ENCODE measurements at regions not wholly inside any gene's neighbourhood (a gene's known extent, or its start where the extent isn't known, plus 50 kb on each side); places are given as distances from the start of the nearest gene placed in this dataset.
A peak's percentile ranks its signal among the peaks of the same experiment; 100 is the strongest.

DNA sequence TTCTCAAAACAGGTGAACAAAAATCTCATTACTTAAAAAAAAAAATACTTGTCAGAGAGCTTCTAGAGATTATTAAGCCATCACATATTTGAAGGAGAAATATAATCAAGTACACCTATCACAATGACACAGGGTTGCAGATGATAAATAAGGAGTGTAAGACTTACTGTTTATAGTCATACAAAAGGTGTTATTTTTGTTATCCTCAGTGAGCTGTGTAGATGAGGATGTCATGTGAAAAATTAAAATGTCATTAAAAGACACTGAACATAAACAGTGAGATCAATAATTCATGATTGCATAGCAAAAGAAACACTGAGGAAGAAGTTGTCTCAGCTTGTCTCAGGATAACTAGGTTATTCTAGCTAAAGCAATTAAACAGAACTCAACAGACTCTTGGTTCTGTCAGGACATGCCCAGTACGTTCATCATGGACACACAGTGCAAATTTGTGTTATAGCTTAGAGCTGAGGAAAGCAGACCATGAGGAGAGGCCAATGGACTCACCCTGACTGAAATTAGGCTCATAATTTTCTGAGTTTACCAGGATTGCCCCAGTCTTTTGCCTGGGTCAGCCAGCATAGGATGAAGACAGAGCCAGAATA, 1162.6 kb upstream of the C9orf72 start:
- no peak for DNase-seq

DNA sequence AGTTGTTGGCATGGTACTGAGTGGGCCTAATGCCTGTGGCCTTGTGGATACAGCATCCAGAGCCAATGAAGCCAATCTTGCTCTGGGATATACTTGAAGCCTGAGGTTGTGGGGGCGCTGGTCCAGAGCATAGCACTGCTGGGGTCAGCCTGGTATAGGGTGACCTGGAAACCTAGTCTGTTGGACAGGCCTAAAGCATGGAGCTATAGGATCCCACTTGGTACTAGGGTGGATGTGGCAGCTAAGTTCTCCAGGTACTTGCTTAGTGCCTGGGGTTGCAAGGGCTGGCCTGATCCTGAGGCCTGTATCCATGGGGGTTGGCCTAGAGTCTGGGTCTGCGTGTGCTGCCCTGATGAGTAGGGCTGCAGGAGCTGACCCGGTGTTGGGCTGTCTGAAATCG, 1168.2 kb upstream of the C9orf72 start:
- DNase-seq, result no peak

DNA sequence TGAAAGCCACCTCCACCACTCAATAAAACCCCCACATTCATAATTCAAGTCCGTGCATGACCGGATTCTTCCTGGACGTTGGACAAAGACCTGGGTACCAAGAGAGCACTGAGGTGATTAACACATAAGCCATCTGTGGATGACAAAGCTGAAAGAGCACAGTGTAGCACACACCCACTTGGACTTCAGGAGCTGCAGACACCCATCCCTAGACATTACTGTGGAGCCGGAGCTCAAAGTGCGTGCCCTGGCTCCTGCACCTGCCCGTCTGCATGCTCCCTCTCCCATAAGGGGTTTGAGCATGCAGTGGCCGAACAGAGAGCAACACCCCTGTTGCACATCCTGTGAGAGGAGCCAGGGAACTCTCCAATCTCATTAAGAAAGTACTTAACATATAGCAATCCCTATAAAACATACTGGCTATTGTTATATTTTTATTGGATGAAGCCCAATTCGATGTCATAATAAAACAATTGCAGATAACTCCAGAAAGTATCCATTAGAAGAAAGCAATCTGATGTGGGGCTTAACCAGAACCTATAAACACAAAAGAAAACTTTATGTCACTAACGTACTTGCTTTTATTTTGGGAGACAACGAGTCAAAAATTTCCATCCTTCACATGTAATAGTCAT, 1174.2 kb upstream of the C9orf72 start:
- peak; percentile 18 for DNase-seq

DNA sequence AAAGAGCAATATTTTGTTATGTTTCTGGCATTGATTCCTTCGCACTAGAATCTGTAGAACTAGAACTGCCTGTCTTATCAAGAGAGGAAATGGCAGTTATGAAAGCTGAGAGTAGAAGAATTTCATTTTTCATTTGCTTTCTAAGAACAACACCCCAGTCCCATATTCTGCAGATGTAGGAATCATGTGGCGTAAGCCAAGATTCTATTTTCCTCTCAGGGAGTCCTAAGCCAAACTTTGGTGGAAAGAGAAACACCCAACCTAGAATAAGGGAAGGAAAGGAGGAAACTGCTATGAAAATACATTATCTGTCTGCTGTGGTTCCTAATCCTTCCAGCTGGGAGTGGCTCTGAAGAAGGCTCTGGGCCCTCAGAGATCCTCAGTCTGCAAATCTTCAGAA, 1176.9 kb upstream of the C9orf72 start:
- peak; percentile 29 for DNase-seq

DNA sequence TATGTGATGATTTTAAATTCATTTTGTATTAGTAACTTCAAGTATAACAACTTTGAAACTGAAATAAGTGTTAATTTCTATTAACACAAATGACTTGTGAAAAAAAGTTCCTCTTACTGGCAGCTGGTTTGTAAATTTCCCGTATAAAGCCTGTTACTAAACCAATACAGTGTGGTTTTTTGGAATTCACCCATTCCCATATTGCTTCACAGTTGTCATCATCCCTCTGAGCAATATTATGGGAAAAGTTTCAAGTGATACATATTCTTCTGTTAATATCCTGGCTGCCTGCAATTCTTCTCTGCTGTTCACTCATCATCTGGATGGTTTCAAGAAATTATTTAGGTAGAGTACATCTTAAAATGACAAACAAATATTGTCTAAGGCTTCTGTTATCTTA, 1185.1 kb upstream of the C9orf72 start:
- no peak for DNase-seq

DNA sequence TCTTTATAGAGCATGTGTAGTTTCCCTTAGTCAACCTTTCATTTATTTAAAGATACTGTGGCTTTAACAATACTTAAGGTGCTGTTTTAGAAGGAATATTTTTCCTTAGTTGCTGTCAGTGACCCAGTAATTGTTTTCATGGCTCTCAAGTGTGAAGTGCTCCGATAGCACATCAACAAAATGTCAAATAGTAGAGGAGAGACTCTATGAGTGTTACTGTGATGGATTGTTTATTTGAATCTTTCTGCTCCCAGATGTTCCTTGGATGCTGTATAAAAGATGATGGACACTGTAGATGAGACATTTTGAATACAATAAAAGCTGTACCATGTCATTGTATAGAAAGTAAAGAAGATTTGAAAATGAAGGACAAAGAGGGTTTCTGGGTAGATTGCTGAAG, 1185.7 kb upstream of the C9orf72 start:
- no peak for DNase-seq

DNA sequence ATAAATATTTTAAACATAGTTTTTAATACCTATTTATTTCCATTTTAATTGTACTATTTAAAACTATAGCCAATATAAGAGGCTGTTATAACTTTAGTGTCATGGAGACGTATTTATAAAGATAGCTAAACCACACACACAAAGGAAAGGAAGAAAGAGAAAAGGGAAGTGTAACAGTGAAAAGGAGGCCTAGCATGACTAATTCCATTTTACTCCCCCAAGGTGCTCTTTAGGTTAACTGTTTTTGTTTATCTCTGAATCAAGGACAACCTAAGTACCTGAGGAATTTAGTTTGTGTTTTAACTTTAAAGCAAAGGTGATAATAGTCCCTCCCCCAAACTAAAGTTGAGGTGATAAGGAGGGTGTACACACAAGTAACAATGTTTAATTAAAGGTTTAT, 1188.9 kb upstream of the C9orf72 start:
- DNase-seq, result no peak

DNA sequence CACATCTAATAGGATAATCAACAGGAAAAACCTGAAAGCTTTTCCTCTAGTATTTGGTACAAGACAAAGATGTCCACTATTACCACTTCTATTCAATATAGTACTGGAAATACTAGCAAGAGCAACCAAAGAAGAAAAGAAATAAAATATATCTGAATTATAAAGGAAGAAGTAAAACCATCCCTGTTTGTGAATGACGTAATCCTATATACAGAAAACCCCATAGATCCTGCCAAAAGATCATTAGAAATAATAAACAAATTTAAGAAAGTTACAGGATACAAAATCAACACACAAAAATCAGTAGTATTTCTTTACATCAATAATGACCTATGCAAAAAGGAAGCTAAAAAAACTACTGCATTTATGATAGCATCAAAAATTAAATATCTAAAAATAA, 1191.3 kb upstream of the C9orf72 start:
- no peak for DNase-seq

DNA sequence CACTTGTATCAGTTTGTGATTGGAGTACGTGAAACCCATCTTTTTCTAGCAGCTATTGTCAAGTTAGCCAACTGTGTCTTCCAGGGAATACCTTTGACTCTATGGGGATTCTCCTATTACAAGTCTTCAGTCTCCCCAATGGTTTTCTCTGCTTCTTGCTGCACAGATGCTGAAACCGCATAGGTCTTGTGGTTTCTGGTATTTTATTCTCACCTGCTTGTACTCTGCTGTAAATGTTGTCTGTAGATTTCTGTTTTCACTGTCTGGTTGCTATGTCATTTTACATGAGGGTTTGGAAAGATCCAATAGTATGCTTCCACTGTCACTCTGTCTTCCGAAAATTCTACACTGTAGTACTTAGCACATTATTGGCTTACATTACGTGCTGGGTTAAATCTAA, 1196.9 kb upstream of the C9orf72 start:
- no peak for DNase-seq

DNA sequence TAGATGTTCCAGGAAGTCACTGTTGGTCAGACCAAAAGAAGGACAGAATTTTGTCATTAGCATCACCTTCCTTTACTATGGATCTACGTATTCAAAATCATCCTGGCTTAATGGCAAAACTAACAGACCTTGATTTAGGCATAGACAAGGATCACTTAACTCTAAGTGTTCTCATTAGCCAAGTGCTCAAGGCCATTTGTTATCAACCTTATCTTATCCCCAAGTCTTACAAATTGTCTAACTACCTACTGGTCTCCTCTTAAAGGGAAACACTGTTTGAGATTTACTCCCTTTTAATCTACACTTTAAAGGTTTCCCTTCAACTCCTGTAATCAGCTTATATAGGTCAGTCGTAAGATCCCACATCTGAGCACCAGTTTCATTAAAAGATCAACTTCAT, 1197.5 kb upstream of the C9orf72 start:
- no peak for DNase-seq

DNA sequence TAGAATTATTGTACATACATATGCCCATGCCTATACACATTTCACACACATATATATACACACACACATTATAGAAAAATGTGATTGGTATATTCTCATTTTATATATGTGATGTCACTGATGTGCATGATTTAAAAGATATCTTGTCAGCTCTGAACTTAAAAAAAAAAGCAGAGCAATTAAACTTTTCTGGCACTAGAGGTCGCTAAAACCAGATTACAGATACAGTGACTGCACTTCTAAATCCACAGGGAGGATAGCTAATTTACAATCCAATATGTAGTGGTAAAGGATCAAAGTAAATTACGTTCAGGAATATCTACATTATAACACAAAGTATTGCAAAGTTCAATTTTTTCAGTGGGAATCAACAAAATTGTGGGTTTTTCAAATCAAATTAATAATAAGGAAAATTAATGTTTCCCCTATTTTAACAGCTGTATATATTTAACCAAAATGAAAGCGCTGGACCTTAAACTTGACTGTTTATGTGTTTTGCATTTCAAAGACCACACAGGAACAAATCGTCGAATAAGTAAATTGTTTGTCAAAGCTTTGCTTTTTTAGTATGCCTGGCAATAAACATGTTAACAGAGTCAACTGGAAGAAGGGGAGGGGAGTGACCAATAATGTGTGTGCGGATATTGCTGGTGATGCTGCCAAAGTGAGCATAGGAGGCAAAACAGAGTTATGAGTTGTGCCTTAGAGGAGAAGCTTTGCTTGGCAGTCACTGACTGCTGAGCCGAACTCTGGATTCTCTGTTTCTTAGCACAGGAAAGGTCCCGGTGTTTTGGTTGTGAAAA, 1201.4 kb upstream of the C9orf72 start:
- DNase-seq, result no peak

DNA sequence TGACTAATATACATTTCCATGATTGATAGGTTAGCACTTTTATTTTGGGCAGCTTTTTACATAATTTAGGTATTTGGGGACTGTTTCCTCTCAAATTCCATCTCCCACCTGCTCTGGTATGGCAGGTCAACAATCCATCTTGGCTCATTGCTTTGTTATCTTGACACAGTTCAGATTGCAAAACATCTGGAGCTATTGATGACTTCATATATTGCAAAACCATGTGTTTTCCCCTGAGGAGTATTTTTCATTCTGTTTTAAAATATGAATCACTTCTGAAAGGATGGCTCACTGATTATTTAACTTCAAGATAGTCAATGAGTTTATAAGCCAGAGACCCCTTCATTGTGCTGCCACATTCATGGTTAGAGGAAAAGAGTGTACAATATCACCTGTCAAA, 1206.0 kb upstream of the C9orf72 start:
- peak; percentile 31 for DNase-seq

DNA sequence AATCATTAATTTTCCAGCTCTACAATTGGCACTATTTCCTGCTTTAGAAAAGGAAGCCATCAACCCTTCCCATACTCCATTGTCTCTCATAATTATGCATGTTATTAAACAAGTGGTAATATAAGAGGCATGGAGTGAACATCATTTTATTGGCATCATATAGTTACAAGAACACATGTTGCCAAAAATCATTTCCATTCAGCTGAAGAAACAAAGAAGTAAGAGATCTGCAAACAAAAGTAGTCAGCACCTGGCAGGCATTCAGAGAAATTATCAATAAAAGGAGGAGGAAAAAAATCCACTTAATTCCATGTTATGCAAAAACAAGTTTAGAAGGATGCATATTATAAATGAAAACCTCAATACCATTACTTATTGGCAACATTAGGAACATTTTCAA, 1208.2 kb upstream of the C9orf72 start:
- DNase-seq, result no peak

DNA sequence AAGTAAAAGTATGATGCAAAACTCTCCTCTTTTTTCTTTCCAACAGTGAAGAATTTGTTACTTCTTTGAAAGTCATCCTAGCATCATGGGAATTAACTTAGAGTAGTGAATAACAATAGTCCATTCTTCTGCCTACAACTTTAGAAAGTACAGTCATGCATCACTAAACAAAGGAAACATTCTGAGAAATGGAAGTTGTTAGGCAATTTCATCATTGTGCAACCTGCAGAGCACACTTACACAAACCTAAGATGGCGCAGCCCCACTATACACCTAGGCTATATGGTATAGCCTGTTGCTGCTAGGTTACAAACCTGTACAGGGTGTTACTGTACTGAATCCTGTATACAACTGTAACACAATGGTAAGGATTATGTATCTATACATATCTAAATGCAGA, 1209.3 kb upstream of the C9orf72 start:
- DNase-seq, result no peak

DNA sequence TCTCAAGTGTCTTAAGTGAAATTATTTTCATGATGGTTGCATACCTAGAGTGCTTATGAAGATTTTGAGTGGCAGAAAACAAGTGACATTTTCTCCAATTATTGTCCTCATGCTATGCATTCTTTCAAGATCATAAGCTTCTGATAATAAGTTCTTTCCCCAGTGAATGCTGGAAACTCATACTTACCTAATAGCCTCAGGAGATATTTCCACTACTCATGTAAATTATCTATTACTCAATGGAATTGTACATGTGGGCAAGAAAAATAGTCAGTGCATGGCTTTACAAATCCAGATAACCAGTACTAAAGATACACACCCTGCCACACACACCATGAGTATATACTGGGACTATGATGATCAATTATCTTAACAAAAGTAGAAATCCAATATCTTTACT, 1219.4 kb upstream of the C9orf72 start:
- no peak for DNase-seq

DNA sequence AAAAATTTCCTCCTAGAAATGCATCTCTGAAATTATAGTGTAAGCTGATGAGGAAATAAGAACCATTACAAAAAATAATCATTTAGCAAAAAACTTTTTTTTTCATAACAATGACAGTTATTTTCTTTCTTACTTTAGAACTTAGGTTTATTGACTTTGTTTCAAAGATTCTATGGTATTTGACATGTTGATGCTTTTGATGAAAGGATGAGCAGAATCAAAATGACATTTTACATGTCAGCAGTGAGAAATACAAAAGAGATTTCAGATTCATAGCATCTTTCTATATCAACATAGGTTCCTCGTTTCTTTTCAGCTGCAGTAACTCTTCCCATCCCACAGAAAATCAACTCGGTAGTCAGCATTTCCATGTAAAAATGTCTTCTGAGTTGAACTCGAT, 1226.6 kb upstream of the C9orf72 start:
- no peak for DNase-seq

DNA sequence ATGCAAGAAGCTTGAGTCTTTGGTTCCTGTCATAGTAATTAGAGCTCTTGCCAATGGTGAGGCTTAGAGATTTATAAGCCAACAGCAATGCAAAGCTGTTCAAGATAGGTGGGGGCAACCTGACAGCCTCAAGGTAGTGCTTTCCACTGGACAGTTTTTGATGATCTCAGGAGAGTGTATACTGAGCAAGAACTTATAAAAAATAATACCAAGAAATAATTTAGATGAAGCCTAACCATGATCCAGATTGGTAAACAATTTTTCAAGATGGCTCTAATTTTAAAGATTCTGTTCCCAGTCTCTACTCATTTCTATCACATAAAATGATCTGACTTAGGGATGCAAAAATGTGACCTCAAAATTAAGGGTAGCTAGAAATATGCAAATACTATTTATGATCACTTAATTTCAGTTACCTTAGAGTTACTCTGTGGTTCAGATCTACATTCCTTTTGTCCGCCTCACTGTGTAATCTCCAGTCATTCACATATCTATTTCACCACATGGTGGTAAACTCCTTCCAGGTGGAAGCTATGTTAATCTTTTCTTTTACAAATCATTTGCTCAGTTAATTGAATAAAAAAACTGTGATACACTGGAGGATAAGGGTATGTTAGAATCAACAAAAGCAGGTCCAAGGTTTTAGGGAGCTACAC, 1228.0 kb upstream of the C9orf72 start:
- DNase-seq, result no peak

DNA sequence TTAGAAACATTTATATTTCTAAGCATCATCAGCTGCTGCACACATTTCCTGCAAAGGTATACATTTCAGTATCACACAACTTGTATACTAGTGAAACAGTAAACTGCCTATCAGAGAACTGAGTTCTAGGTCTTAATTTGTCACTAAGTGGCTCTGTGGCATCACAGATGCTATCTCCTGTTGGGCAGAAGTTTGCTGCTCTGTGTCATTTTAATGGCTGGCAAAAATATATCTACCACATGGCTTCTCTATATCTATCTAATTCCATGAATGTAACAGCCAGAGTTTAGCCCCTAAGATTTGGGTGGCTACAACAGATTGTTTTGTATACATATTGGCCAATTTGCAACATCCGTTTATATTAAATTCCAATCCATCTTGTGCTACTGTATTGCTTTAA, 1231.9 kb upstream of the C9orf72 start:
- no peak for DNase-seq

DNA sequence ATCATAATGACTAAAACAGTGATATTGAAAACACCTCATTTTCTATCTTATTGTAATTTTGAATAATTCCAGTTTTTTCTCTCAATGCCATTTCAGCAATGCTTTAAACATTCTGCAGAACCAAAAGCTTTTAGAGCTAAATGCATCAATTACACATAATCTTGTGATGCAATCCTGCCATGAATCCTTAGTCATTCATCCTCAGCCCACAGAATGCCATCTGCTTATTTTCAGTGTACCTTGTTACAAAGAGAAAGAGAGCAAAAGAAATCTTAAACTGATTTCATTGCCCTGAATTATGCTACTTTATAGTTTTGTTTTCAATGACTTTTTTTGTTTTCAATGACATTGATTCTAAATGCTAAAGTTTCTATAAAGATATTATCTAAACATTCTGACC, 1234.8 kb upstream of the C9orf72 start:
- no peak for DNase-seq

DNA sequence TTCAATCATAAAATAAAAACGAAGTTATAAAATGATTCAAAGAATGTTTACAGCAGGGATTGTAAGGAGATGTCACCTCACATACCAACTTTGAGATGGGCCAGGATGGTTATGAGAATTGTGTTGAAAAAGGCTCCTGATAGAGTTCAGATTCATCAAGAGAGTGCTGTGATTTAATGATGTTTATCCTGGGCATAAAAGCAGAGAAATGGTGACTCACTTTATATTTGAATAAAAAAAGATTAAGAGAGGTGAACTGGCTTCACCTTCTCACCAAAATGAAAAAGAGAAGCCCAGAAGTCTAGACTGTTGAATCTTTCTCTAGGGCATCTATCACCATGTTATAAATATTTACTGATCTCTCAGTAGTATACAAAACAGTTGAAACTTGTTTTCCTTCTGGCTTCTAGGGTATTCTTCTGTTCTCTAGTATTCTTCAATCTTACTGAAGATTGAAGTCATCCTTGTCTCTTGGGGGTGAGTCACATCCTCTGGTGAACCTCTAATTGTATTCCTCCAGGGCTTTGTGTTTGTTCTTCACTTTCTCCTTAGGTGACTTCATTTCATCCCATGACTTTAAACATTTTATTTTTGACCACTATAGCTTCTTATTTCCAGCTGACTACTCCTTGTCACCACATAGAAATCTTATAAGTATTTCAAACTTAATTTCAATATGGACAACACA, 1237.3 kb upstream of the C9orf72 start:
- DNase-seq, result no peak

DNA sequence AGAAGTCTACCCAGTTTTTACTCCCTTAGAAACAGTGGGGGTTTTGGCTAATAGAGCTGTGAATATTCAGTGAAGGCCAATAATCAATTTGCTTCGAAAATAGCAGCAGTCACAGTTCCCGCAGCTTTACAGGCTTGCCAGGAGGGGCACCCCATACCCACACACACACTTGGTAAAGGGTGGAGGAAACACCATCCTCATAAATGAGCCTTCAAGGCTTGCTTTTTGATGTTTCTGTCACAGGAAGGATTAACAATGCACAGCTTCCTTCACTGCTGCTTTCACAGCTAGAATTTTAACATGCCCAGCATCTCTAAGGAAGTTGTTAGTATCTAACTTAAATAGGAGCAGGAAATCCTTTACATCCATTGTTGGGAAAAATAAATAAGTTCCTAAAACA, 1247.5 kb upstream of the C9orf72 start:
- DNase-seq, result no peak

DNA sequence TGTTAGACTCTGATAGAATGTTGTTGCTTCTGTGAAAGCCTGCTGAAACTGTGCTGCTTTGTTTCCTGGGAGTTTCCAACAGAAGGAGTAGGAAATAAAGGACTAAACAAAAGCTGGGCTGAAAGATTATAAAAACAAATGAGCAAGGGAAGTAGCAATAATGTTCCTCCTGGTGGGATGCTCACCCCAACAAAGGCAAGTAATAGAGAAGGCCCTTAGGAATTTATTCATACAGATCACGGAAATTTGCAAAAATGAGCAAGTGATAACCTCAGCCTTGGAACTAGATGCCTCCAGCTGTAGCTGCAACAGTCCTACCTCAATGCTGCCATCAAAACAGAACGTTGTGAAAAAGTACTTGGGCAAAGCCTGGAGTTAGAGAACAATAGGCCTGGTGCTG, 1248.0 kb upstream of the C9orf72 start:
- no peak for DNase-seq

Measured in muscle of arm (tissue), 1 donor.